ENCODE measurements at regions not wholly inside any gene's neighbourhood (a gene's known extent, or its start where the extent isn't known, plus 50 kb on each side); places are given as distances from the start of the nearest gene placed in this dataset.

DNA sequence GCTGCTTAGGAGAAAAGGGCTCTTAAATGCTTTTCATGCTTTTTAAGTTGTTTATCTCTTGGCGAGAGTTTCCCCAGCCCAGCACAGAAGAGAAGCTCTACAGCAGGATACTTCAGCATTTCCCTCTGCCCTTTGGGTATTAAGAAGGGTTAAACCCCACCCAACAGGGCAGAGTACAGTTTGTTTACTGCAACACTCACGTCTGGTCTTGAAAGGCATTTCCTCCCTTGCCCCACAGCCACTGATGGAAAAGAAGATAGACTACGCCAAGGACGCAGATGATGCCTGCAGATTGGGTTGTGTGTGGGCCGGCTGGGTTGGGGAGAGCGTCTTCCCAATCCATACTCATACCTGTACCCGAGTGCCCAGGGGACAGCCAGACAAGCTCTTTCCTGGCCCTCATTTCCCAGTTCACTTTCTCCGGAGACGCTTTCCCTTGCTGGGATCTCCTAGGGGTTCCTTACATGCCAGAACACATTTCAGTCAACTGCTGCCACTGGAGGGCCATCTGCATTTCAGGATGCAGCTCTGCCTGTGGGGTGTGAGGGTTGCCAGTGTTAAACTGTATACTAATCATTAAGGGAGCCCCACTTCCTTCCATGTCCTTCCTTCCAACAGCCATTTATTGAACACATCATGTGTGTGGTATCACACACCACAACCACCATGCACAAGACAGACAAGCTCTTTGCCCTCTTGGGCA is 96.5 kb upstream of the DHX15 start:
- Mint-ChIP-seq H3K4me3 (no peak overlapping the region), H3K9me3 (peaks cover 3% of the 10 kb centered on the region), H3K27ac (no peak overlapping the region), H3K36me3 (ENCODE audit: low read depth) (no peaks in the 10 kb centered on the region), H3K4me1 (no peaks in the 10 kb centered on the region), H3K27me3 (ENCODE audit: low read depth) (peaks cover 10% of the 10 kb centered on the region)
- TF ChIP-seq CTCF (IDR thresholded peaks at IDR 0.05; ENCODE audit: unreplicated experiment in 3 of 3): no peak

DNA sequence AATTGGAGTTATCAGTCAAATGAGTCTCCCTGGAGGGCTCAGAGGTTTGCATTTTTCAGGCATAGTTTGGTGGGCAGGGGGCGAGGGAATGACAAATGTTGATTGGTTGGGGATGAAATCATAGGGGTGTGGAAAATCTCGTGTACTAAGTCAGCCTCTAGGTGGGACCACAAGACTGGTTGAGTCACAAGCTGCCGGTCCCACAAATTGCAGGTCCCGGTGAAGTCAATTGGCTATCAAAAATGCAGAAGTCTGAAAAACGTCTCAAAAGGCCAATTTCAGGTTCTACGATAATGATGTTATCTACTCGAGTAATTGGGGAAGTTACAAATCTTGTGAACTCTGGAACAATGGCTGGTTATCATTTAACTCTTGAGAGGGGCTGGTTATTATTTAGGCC is 98.8 kb upstream of the DHX15 start:
- no peaks in the 10 kb centered on the region for H3K4me1 Mint-ChIP-seq
- TF ChIP-seq CTCF (IDR thresholded peaks at IDR 0.05; ENCODE audit: unreplicated experiment in 3 of 3): no peak
- H3K27ac Mint-ChIP-seq: no peak overlapping the region
- H3K27me3 Mint-ChIP-seq (ENCODE audit: low read depth): peaks cover 10% of the 10 kb centered on the region
- no peak overlapping the region for H3K4me3 Mint-ChIP-seq
- no peaks in the 10 kb centered on the region for H3K9me3 Mint-ChIP-seq
- H3K36me3 Mint-ChIP-seq (ENCODE audit: low read depth): no peaks in the 10 kb centered on the region

DNA sequence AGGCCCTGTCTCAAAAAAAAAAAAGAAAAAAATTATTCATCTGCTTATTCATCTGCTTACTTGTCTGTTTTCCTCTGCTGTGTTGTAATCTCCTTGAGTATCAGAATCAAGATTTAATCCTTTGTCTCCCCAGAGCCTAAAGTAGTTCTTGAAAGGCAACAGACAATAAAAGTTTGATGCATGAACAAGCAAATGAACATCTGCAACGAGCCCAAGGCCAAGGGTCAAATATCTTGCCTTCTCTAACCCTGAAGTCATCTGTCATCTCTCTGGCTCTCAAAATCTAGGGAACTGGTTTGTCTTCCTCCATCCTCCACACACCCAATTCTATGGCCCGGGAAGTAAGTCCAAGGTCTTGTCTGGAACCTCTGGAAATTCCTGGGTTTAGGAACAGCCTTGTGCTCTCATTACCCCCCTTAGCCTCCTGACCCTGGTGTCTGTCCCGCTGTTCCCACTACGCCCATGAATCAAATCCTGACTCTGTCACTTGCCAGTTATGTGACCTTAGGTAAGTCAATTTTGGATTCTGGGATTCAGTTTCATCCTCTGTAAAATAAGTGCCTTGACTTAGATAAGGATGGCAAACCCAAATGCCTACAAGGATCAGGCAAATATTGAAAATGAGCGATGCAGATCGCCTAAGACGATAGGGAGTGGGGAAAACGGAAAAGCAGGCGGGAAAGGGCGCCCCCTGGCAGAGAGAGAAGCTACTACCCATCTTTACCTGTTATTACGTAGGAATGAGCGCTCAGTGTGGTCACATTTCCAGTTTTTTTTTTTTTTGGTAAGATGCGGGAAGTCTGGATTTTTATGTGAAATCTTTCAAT is 102.7 kb upstream of the DHX15 start:
- Mint-ChIP-seq H3K27ac (no peak overlapping the region), H3K9me3 (no peaks in the 10 kb centered on the region), H3K36me3 (ENCODE audit: low read depth) (no peaks in the 10 kb centered on the region), H3K4me1 (no peaks in the 10 kb centered on the region), H3K4me3 (no peak overlapping the region), H3K27me3 (ENCODE audit: low read depth) (peaks cover 5% of the 10 kb centered on the region)
- TF ChIP-seq CTCF (IDR thresholded peaks at IDR 0.05; ENCODE audit: unreplicated experiment in 3 of 3): peak in 2 of 3 experiments; percentile 28 to 44

- no peak overlapping the region for H3K27ac Mint-ChIP-seq
- H3K36me3 Mint-ChIP-seq (ENCODE audit: low read depth): no peaks in the 10 kb centered on the region
- H3K4me1 Mint-ChIP-seq: no peaks in the 10 kb centered on the region
- peaks cover 4% of the 10 kb centered on the region for H3K9me3 Mint-ChIP-seq
- no peak for TF ChIP-seq CTCF (IDR thresholded peaks at IDR 0.05; ENCODE audit: unreplicated experiment in 3 of 3)
- no peak overlapping the region for H3K4me3 Mint-ChIP-seq
- peaks cover 5% of the 10 kb centered on the region for H3K27me3 Mint-ChIP-seq (ENCODE audit: low read depth)
Measured at GRCh38 chr4:24688453-24688852, 104.1 kb upstream of the DHX15 start.

DNA sequence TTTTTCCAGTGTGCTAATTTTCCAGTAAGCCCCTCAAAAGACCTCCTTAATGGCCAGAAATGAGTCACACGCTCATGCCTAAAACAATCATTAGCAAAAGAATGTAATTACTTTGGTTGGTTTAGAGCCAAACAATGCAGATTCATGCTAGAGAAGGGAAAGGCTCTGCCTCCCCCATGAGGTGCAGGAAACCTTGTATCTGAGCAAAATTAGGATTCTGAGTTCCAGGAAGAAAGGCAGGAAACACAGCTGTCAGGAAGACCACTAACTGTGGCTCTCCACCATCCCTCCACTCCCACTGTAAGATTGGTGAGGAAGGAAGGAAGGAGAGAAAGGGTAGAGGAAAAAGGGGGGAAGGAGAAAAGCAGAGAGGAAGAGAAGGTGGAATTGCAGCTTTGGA is 104.9 kb upstream of the DHX15 start:
- H3K9me3 Mint-ChIP-seq: peaks cover 4% of the 10 kb centered on the region
- no peaks in the 10 kb centered on the region for H3K4me1 Mint-ChIP-seq
- peaks cover 5% of the 10 kb centered on the region for H3K27me3 Mint-ChIP-seq (ENCODE audit: low read depth)
- no peak for TF ChIP-seq CTCF (IDR thresholded peaks at IDR 0.05; ENCODE audit: unreplicated experiment in 3 of 3)
- H3K36me3 Mint-ChIP-seq (ENCODE audit: low read depth): no peaks in the 10 kb centered on the region
- no peak overlapping the region for H3K27ac Mint-ChIP-seq
- no peak overlapping the region for H3K4me3 Mint-ChIP-seq

Measured in nephron (organoid).